IPS-15b (cell line): ENCODE measurements at regions not wholly inside any gene's neighbourhood (a gene's known extent, or its start where the extent isn't known, plus 50 kb on each side); places are given as distances from the start of the nearest gene placed in this dataset.
"Not testable (repeated sequence)": the region's sequence is repeated elsewhere in the genome, so short reads cannot be mapped to it uniquely, and the experiment has no call there.

Experiments
- H3K27me3 ChIP-seq: one replicate; pipeline ENCODE4 v1.6.1; 2013; ENCODE audit warnings: low read length; ENCODE audit not compliant: control insufficient read depth, insufficient read depth
- H3K36me3 ChIP-seq: one replicate; pipeline ENCODE4 v1.6.1; 2013; ENCODE audit warnings: low read length; ENCODE audit not compliant: control insufficient read depth, insufficient read depth
- H3K4me1 ChIP-seq: one replicate; pipeline ENCODE4 v1.6.1; 2013; ENCODE audit warnings: mild to moderate bottlenecking, low read length; ENCODE audit not compliant: control insufficient read depth, insufficient read depth
- H3K4me3 ChIP-seq: one replicate; pipeline ENCODE4 v1.5.1; 2013; ENCODE audit warnings: low read depth, low read length
- H3K9ac ChIP-seq: one replicate; pipeline ENCODE4 v1.6.1; 2013; ENCODE audit warnings: low read depth, mild to moderate bottlenecking, low read length
- H3K9me3 ChIP-seq: one replicate; pipeline ENCODE4 v1.6.1; 2013; ENCODE audit warnings: mild to moderate bottlenecking, low read length; ENCODE audit not compliant: control insufficient read depth, insufficient read depth

GRCh38 chr7:97928844-97929243 lies 56.6 kb upstream of the ASNS start:
- H3K27me3 ChIP-seq, H3K9me3 ChIP-seq, H3K36me3 ChIP-seq, H3K4me1 ChIP-seq, H3K9ac ChIP-seq, H3K4me3 ChIP-seq: not testable (repeated sequence)

GRCh38 chr7:97927790-97928748 lies 55.9 kb upstream of the ASNS start:
- not testable (repeated sequence) for H3K36me3 ChIP-seq, H3K27me3 ChIP-seq, H3K9ac ChIP-seq, H3K4me1 ChIP-seq, H3K9me3 ChIP-seq
- H3K4me3 ChIP-seq, result peak overlapping the region; percentile 45
